Large intestine (tissue), 3 donors: ENCODE measurements at regions not wholly inside any gene's neighbourhood (a gene's known extent, or its start where the extent isn't known, plus 50 kb on each side); places are given as distances from the start of the nearest gene placed in this dataset.

Source experiments
- DNase-seq, 2 donors: peaks; one replicate each; pipeline versions ENCODE4 v3.0.0 to v3.0.0-alpha.2; 2013
- H3K27ac ChIP-seq: one replicate; pipeline ENCODE4 v1.5.1; 2013; ENCODE audit warnings: low read length
- H3K27me3 ChIP-seq: 2 replicates; pipeline ENCODE4 v1.6.1; 2013; ENCODE audit warnings: low read length; ENCODE audit not compliant: control insufficient read depth, insufficient read depth
- H3K36me3 ChIP-seq: 2 replicates; pipeline ENCODE4 v1.6.1; 2013; ENCODE audit warnings: low read length; ENCODE audit not compliant: control insufficient read depth, insufficient read depth
- H3K4me1 ChIP-seq: one replicate; pipeline ENCODE4 v1.6.1; 2013; ENCODE audit warnings: low read length; ENCODE audit not compliant: control insufficient read depth, insufficient read depth
- H3K4me3 ChIP-seq: one replicate; pipeline ENCODE4 v1.5.1; 2013; ENCODE audit warnings: low read length
- H3K9me3 ChIP-seq: one replicate; pipeline ENCODE4 v1.6.1; 2013; ENCODE audit warnings: mild to moderate bottlenecking, low read depth, low read length, moderate library complexity; ENCODE audit not compliant: control insufficient read depth
- WGBS: methylation state at CpG from one replicate; pipeline ENCODE4 v1.1.5; 2013; ENCODE audit warnings: low lambda C conversion rate; ENCODE audit not compliant: insufficient coverage; 5-methylcytosine and 5-hydroxymethylcytosine counted together

DNA sequence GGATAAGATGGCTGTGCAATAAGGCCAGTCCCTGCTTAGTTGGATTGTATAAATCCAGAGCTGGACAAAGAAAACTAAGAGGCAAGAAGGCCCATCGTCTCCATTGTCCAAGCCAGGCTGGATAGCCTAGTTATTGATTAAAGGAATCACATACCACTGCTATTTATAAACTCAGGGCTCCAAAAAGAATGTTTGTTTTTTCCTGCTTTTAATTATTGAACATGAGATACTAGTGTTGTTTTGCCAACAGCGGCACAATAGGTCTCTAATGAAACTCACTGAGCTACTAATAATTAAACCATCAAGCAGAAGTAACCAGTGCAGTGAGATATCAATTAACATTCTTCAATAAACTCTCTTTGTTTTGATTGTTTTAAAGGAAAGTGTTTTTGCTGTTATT, 259.7 kb downstream of the INSC start:
- no peak for DNase-seq
- Histone ChIP-seq H3K4me3 (no peak overlapping the region), H3K9me3 (peaks cover 11% of the 10 kb centered on the region), H3K4me1 (no peaks in the 10 kb centered on the region), H3K27ac (no peak overlapping the region), H3K27me3 (no peaks in the 10 kb centered on the region), H3K36me3 (no peaks in the 10 kb centered on the region)
- WGBS = no CpG with 5 or more reads among the region's 2 CpGs

DNA sequence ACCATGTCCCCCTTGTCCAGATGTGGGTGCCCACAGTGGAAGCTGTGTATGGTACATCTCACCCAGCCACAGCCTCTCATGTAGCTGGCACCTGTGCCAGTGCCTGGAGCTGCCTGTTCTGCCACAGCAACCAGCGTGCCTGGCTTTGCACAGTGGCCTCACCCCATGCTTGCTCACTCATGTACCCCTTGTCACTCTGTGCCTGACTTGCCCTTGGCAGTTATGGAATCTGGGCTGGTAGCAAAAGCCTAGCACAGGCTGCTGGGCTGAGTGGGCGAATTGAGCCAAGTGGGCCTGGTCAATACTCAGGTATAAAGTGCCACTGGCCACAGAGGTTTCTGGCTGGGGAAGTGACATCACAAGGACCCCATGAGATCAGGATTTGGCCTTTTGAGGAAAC, 264.2 kb downstream of the INSC start:
- H3K4me1 ChIP-seq = no peaks in the 10 kb centered on the region
- no peaks in the 10 kb centered on the region for H3K36me3 ChIP-seq
- no peak for DNase-seq
- H3K4me3 ChIP-seq = no peak overlapping the region
- no peaks in the 10 kb centered on the region for H3K27me3 ChIP-seq
- peaks cover 11% of the 10 kb centered on the region for H3K9me3 ChIP-seq
- no CpG with 5 or more reads among the region's 2 CpGs for WGBS
- no peak overlapping the region for H3K27ac ChIP-seq

- WGBS = no CpG with 5 or more reads among the region's 4 CpGs
- no peaks in the 10 kb centered on the region for H3K4me1 ChIP-seq
- DNase-seq = no peak
- no peaks in the 10 kb centered on the region for H3K27me3 ChIP-seq
- no peak overlapping the region for H3K27ac ChIP-seq
- H3K36me3 ChIP-seq = no peaks in the 10 kb centered on the region
- H3K9me3 ChIP-seq = peaks cover 11% of the 10 kb centered on the region
- no peak overlapping the region for H3K4me3 ChIP-seq
These were observed 264.8 kb downstream of the INSC start for GRCh38 chr11:15379483-15379882.

DNA sequence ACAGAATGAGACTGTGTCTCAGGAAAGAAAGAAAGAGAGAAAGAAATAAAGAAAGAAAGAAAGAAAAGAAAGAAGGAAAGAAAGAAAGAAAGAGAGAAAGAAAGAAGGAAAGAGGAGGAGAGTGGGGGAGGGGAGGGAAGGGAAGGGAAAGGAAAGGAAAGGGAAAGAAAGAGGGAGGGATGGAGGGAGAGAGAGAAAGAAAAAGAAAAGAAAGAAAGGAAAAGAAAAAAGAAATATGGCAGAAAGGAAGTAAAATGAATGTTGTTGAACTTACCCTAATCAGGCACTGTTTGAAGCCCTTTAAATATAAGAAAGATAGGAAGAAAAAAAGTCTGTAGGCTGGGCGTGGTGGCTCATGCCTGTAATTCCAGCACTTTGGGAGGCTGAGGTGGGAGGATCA, 276.1 kb downstream of the INSC start:
- no peak for DNase-seq
- no peaks in the 10 kb centered on the region for H3K4me1 ChIP-seq
- no CpG with 5 or more reads among the region's 1 CpG for WGBS
- H3K4me3 ChIP-seq = no peak overlapping the region
- H3K9me3 ChIP-seq = peaks cover 8% of the 10 kb centered on the region
- no peaks in the 10 kb centered on the region for H3K27me3 ChIP-seq
- no peak overlapping the region for H3K27ac ChIP-seq
- no peaks in the 10 kb centered on the region for H3K36me3 ChIP-seq

DNA sequence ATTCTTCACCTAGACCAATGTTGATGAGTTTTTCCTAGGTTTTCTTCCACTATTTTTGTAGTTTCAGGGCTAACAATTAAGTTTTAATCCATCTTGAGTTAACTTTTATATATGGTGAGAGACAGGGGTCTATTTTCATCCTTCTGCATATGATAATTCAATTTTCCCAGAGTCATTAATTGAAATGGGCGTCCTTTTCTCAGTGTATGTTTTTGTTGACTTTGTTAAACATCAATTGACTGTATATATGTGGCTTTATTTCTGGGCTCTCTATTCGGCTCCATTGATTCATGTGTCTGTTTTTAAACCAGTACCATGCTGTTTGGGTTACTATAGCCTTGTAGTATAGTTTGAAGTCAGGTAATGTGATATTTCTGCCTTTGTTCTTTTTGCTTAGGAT, 282.1 kb downstream of the INSC start:
- H3K36me3 ChIP-seq = no peaks in the 10 kb centered on the region
- no peaks in the 10 kb centered on the region for H3K4me1 ChIP-seq
- DNase-seq = no peak
- H3K9me3 ChIP-seq = peaks cover 3% of the 10 kb centered on the region
- H3K27ac ChIP-seq = no peak overlapping the region
- 100% methylated on average over 1 of the region's 2 CpGs for WGBS
- no peaks in the 10 kb centered on the region for H3K27me3 ChIP-seq
- H3K4me3 ChIP-seq = no peak overlapping the region

DNA sequence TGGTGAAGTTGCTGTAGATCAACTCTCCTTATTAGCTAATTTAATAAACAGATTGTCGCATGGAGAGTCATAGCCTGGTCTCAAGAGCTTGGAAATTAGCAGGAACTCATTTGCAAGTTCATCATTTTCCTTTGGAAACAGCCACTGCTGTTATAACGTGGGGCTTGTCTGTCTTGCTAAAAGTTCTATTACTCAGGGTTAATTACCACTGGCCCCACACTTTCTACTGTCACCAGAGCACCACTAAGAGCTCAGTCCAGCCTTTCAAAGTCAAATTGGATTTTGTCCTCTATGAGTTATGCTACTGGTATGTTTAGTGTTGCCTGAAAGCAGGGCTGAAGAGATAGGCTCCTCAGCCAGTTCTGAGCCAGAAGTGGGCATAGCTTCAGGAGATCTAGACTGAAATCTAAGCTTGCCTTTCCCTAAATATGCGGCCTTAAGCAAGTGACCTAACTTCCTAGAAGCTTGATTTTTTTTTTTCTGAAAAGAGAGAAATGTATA, 292.2 kb downstream of the INSC start:
- Histone ChIP-seq H3K27ac (peak overlapping the region; percentile 5), H3K4me3 (no peak overlapping the region), H3K27me3 (no peaks in the 10 kb centered on the region), H3K36me3 (no peaks in the 10 kb centered on the region), H3K4me1 (peaks cover 4% of the 10 kb centered on the region), H3K9me3 (no peaks in the 10 kb centered on the region)
- peak; percentile 49 to 53 for DNase-seq
- no CpG with 5 or more reads among the region's 3 CpGs for whole genome bisulfite sequencing

- Histone ChIP-seq H3K9me3 (no peaks in the 10 kb centered on the region), H3K27ac (no peak overlapping the region), H3K27me3 (no peaks in the 10 kb centered on the region), H3K4me3 (no peak overlapping the region), H3K4me1 (peaks cover 4% of the 10 kb centered on the region), H3K36me3 (no peaks in the 10 kb centered on the region)
- WGBS = no CpG with 5 or more reads among the region's 2 CpGs
- no peak for DNase-seq
These were observed 297.3 kb downstream of the INSC start for GRCh38 chr11:15412054-15412453.

DNA sequence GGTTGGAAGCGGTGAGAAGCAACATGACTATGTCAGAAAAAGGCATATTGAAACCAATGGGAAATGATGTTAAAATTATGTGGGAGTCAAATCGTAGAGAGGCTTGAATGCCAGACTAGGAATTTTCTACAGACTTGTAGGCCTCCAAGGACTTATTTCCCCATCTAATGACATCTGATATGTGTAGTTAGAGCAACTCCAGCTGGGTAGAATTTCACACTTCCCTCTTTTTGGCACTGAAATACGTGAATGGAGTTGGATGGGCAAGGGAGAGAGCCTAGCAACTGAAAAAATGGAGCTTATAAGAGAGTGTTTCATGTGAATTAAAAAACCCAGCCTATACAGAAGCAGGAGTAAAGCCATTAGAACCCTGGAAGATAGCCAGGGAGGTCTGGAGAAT, 304.2 kb downstream of the INSC start:
- no peaks in the 10 kb centered on the region for H3K4me1 ChIP-seq
- no peaks in the 10 kb centered on the region for H3K9me3 ChIP-seq
- no peak overlapping the region for H3K27ac ChIP-seq
- H3K4me3 ChIP-seq = no peak overlapping the region
- 100% methylated on average over 1 of the region's 3 CpGs for WGBS
- no peaks in the 10 kb centered on the region for H3K27me3 ChIP-seq
- DNase-seq = no peak
- no peaks in the 10 kb centered on the region for H3K36me3 ChIP-seq

GRCh38 chr11:15419696-15420095, 305.0 kb downstream of the INSC start:
- Histone ChIP-seq H3K4me1 (no peaks in the 10 kb centered on the region), H3K9me3 (no peaks in the 10 kb centered on the region), H3K36me3 (no peaks in the 10 kb centered on the region), H3K27me3 (no peaks in the 10 kb centered on the region), H3K27ac (no peak overlapping the region), H3K4me3 (no peak overlapping the region)
- 63% methylated on average over 1 of the region's 1 CpG for WGBS
- DNase-seq = no peak

DNA sequence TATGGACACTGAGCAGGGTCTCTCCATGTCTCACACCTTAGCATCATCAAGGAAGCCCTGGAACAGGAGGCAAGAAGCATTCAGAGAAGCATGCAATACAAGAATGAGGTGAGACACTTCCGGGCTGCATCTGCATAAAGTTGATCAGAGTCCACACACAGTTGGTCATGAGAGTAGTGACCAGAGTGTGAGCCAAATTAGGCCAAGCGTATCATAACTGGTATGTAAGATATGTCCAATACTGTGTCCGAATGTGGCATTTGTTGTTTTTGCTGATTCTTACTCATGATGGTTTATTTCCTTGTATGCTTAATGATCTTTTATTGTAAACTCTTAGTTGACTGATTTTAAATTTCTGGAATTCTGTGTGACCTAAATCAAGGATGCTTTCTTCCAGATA, 315.7 kb downstream of the INSC start:
- Histone ChIP-seq H3K4me1 (no peaks in the 10 kb centered on the region), H3K27me3 (no peaks in the 10 kb centered on the region), H3K4me3 (no peak overlapping the region), H3K27ac (no peak overlapping the region), H3K9me3 (no peaks in the 10 kb centered on the region), H3K36me3 (no peaks in the 10 kb centered on the region)
- WGBS = no CpG with 5 or more reads among the region's 3 CpGs
- no peak for DNase-seq

GRCh38 chr11:15434529-15434928, 319.8 kb downstream of the INSC start:
- H3K4me3 ChIP-seq = no peak overlapping the region
- no peaks in the 10 kb centered on the region for H3K27me3 ChIP-seq
- no peaks in the 10 kb centered on the region for H3K4me1 ChIP-seq
- no peak overlapping the region for H3K27ac ChIP-seq
- DNase-seq = no peak
- no peaks in the 10 kb centered on the region for H3K36me3 ChIP-seq
- no peaks in the 10 kb centered on the region for H3K9me3 ChIP-seq
- 20% methylated on average over 1 of the region's 3 CpGs for WGBS
